Left colon (tissue), 2 donors: ENCODE measurements at regions not wholly inside any gene's neighbourhood (a gene's known extent, or its start where the extent isn't known, plus 50 kb on each side); places are given as distances from the start of the nearest gene placed in this dataset.
"Not testable (repeated sequence)": the region's sequence is repeated elsewhere in the genome, so short reads cannot be mapped to it uniquely, and the experiment has no call there.

Experiments
- ATAC-seq: fragments of 200-7000 bp; cut with Tn5 transposase; one replicate; pipeline ENCODE4 v1.9.1; 2020; ENCODE audit warnings: mild to moderate bottlenecking, moderate library complexity
- DNase-seq, 2 donors: peaks; one replicate each; pipeline ENCODE4 v3.0.0-alpha.2; 2020
- intact Hi-C, 2 donors: fragments of 100-400 bp; cut with DNase I in 1 of 2; cut with micrococcal nuclease in 1 of 2; formaldehyde crosslinking; loops; one replicate each; pipeline versions ENCODE4 v1.11.2 to v1.14.0; 2022; cut with DNase I, micrococcal nuclease
- donor health status: DM: no; HTN: no; CAD: no.
- donor health status: DM: yes; HTN: yes; CAD: no.

DNA sequence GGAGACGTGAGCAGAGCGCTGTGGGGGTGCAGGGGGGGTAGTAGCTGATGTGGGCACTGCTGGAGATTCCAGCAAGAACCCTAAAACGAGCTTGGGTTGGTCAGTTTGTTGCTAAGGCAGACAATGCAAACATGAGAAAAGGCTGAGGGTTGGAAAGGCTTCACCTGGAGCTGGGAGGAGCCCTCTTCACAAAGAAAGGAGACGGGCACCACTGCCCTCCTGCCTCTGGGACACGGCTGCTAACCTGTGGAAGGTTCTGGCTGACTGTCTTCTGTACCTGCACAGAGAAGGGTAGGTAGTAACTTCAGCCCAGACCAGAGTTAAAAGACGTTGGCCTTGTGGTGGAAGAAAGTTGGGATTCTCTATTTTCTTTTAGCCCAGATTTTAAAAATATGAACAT is 108.7 kb downstream of the SUCLA2 start:
- DNase-seq (no peak), ATAC-seq (no peak)
- intact Hi-C loops, result no loop called here

DNA sequence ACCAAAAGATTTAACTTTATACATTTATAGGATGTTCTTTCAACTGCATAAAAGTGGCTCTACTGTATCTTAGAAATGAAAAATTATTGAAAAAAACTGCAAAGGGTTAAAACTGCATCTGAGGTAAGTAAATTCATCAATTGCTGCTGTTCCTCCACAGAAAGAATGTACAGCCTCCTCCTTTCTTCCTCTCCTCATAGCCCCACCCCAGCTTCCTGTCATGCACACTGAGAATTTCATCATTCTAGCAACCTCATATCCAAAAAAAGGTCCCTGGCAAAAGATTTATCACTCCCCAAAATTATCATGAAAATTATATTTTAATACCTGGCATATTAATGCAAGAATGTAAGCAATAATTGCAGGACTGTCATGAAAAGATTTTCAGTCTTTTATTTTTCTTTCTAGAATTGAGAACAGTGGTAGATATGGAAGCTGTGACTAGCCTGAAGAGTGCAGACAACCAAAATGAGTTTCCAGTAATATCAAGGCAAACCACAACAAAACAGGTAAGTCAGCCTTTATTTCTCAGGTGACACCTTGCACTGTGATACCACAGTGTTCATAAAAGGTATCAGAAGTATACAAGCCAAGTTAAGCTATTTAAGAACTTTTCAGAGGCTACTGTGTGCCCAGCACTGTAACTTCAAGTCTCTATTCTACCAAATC is 110.8 kb downstream of the SUCLA2 start:
- intact Hi-C loops, result no loop called here
- ATAC-seq (no peak), DNase-seq (no peak)

DNA sequence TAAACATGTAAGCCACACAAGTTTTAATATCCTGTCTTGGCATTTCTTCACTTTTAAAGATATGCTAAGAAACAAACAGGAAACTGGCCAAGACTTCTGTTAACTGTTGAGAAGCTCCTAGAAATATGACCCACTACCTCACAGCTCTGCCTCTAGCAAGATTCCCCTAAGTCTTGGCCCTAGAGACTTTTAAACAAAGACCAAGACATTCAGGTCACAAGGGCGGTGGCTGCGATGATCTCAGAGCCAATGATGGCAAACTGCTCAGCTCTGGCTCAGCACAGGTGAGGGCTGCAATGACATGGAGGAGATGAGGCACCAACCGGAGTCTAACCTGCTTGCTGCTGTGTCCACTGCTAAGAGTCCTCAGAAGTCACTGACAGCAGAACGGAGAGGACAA is 114.8 kb downstream of the SUCLA2 start:
- intact Hi-C loops, result no loop called here
- DNase-seq (no peak), ATAC-seq (no peak)

DNA sequence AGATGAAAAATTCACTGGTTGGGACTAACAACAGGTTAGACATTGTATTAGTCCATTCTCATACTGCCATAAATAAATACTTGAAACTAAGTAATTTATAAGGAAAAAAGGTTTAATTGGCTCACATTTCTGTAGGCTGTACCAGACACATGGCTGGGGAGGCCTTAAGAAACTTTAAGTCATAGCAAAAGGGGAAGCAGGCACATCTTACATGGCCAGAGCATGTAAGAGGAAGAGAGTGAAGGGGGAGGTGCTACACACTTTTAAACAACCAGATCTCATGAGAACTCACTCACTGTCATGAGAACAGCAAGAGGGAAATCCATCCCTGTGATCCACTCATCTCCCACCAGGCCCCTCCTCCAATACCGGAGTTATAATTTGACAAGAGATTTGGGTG is 125.9 kb downstream of the SUCLA2 start:
- ATAC-seq (no peak), DNase-seq (no peak)
- intact Hi-C loops, result no loop called here

DNA sequence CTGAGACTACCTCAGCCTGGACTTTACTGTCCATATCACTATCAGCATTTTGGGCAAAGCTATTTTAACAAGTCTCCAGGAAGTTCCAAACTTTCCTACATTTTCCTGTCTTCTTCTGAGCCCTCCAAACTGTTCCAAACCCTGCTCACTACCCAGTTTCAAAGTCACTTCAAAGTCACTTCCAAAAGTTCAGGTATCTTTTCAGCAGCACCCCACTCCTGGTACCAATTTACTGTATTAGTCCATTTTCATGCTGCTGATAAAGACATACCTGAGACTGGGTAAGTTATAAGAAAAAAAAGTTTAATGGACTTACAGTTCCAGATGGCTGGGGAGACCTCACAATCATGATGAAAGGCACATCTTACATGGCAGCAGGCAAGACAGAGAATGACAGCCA is 127.1 kb downstream of the SUCLA2 start:
- DNase-seq, intact Hi-C loops, ATAC-seq: not testable (repeated sequence)

DNA sequence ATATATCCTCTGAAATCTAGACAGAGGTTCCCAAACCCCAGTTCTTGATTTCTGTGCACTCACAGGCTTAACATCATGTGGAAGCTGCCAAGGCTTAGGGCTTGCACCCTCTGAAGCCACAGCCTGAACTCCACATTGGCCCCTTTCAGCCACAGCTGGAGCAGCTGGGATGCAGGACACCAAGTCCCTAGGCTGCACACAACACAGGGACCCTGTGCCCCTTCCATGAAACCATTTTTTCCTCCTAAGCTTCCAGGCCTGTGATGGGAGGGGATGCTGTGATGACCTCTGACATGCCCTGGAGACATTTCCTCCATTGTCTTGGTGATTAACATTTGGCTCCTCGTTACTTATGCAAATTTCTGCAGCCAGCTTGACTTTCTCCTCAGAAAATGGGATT is 127.8 kb downstream of the SUCLA2 start:
- intact Hi-C loops, ATAC-seq, DNase-seq: not testable (repeated sequence)

DNA sequence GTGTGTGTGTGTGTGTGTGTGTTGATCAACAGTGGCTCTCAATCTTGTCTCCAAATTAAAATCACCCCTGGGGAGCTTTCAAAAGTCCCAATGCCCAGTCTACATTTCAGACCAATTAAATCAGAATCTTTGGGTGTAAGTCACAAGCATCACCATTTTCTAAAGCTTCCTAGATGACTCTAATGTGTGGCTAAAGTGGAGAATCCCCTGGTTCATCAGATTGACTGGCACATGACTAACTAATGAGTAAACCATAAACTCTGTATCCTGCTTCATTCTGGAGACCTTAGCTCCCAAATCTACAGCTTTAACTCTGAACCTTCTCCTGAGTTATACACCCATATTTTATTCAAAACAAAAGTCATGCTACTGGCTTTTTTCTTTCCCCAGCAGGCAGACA is 131.3 kb downstream of the SUCLA2 start:
- no peak for ATAC-seq
- DNase-seq, result no peak
- intact Hi-C loops, result no loop called here

DNA sequence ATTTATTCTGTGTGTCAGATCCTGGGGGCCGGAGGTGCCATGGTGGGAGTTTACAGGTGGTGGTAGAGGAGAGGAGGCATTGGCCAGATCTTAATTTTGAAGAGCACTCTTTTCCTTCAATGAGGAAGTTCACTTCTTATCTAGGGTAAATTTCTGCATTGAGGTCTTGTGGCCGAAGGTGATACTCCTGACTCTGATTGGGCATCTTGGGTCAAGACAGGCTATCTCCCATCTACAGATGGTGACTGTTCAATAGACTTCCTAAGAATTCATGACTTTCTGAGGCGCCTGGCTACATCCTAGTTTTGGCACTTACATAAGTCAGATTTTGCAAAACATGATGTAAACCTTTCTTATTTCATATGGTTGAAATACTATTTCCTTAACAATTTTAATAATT is 135.2 kb downstream of the SUCLA2 start:
- DNase-seq, result no peak
- no peak for ATAC-seq
- intact Hi-C loops, result no loop called here

DNA sequence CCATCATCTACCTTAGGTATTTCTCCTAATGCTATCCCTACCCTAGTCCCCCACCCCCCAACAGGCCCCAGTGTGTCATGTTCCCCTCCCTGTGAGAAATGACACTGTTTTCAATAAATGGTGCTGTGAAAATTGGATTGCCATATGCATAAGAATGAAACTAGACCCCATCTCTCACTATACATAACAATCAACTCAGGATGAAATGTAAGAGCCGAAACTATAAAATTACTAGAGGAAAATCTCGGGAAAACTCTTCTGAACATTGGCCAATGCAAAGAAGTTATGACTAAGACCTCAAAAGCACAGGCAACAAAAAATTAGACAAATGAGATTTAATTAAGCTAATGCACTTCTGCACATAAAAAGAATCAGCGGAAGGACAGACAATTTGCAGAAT is 138.2 kb downstream of the SUCLA2 start:
- intact Hi-C loops, result no loop called here
- DNase-seq (no peak), ATAC-seq (no peak)

DNA sequence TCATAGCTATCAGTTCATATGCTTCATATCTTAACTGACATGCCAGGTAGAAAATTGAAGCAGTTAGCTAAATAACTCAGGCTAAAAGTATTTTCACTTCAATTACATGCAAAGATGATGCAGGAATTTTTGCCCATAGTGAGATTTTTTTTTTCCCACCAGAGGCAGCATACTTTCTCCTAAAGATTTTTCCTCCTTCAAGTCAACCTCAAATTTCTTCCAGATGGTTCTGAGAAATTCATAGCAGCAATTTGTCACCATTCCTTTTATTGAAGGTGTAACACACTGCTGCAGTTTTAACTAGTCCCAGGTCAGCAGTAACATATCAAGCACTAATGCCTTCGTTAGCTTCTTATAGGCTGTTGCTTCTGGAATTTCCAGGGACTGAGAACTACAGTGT is 141.9 kb downstream of the SUCLA2 start:
- intact Hi-C loops, result no loop called here
- no peak for ATAC-seq
- DNase-seq, result no peak

DNA sequence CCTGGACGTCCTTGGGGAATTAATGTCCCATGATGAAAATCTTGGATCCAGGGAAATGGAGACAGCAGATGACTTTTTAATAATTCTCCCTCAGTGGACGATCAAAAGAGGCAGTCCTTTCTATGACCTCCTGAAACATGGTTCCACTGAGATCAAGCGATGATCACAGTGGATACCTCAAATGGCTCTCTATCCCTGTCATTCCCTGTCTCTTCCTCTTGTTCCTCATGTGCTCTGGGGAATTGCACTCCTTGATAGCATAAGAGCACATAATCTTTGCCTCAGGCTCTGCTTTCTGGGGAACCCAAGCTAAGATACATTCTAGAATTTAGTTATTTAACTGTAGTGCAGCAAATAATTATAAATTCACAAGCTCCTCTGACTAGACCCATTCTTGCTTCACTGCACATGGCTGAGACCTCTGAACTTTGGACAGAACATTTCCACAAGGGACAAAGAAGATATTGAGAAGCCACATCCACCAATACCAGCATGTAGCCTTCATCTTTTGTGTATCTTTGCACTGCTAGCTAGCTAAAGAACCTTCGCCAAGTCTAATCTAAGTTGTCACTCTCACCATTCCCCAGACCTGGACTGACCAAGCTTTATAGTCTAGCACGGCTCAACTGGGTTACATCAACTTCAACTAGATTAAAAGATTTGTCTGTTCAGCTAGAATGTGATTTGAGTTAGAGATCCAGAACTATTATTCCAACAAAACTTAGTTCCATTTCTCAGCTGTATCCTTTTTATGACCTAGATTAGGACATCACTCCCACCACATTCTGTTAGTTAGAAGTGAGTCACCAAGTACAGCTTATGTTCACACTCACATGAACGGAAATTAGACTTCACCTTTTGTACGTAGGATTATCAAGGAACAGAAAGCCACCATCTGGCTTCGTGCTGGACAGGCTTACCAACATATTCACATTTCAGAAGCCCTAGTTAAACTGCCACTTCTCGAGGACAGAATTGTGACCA is 142.7 kb downstream of the SUCLA2 start:
- intact Hi-C loops, result no loop called here
- DNase-seq (no peak), ATAC-seq (no peak)

DNA sequence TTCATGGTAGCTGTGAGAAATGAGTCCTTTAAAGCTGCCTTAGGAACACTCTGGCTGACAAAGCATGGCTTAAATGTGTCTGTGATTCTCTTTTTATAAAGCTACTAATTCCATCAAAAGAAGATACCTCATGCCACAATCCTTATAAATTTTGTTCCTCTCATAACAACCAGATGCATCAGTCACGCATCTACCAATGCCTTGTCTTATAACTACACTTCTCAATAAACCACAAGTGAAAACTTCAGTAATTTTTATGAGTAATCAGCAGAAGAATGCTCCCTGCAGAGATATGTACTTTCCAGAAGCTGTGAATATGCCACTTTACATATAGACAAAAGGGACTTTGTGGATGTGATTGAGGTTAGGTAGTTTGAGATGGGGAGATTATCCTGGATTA is 147.8 kb downstream of the SUCLA2 start:
- DNase-seq, result no peak
- no peak for ATAC-seq

DNA sequence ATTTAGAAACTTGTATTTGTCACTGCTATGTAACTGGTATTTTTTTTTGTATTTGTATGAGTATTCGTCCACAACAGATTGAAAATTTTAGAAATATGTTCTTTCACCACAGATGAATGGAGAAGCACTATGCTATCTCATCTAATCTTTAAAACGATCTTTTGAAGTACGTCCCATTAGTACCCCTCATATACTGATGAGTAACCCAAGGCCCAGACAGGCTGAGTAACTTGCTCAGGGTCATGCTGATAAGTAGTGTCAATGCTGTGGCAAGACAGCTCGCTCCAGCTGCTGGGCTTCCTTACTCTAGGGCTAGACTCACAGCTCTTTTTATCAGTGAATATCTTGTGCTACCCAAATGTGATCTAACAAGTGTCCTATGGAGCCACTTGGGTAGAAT is 154.2 kb downstream of the SUCLA2 start:
- intact Hi-C loops, result no loop called here
- DNase-seq, result no peak
- ATAC-seq, result no peak

More for the DNA sequence above, 147.8 kb downstream of the SUCLA2 start:
- intact Hi-C loops, result no loop called here

DNA sequence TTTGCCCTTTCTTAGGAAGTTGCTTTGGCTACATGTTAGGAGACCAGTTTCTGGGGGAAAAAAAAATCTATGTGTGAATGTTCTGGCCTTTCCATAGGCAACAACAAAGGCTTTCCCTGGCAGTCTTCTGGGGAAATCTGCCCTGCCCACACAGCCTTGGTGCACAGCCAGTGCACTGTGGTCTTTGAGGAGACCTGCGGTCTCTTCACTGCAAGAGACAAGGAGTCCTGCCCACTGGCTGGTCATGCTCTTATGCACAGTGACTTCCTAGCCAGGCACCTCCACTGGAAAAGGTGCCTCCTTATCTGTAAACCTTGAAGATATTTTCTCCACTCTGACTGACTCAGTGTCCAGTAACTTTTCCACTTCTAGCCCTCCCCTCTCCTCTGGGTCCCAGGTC is 155.1 kb downstream of the SUCLA2 start:
- intact Hi-C loops, result no loop called here
- DNase-seq (no peak), ATAC-seq (no peak)

DNA sequence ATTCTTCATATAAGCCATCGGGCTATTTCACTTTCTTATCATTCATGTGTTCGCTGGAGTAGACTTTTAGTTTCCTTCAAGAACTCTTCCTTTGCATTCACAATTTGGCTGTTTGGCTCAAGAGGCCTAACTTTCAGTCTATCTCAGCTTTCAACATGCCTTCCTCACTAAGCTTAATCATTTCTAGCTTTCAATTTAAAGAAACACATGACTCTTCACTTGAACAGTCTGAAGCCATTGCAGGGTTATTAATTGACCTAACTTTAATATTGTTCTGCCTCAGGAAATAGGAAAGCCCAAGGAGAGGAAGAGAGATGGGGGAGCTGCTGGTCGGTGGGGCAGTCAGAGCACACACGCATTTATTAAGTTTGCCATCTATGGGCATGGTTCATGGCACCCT is 158.1 kb downstream of the SUCLA2 start:
- ATAC-seq (no peak), DNase-seq (no peak)
- intact Hi-C loops, result no loop called here

DNA sequence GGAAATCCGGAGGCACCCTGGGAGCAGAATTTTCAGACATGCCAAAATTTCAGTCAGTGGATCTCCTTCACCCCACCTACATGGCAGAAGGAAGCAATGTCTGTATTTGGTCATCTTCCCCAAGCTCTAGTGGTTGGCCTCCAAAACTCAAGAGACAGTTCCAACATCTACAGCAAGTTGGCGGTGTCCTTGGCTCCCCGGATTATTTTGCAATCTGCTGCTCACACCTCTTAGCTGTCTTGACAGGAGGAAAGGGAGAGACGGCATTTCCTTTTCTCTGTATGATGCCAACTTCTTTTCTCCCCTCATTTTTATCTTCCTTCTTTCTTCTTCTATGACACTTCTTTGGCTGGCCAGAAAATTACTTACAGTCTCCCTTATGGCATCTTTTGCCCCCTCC is 159.9 kb downstream of the SUCLA2 start:
- intact Hi-C loops, result no loop called here
- ATAC-seq, result no peak

DNA sequence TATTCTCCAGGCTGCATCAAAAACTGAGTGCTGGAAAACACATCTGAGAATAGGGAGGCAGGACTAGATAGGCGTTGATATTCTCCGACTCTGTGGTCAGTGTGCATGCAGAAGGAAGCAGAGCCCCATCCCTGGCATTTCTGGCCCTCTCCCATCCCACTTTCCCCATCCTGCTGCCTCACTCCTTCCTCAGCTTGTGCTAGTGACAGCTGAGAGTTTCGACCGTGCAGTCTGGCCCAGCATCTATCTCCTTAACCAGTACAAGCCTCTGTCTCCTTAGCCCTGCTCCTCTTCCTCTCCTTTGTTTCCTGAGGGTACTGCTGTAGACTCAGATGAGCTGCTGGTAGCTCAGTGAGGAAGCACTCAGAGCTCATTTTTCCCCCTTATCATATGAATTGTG is 163.2 kb downstream of the SUCLA2 start:
- intact Hi-C loops, result no loop called here

More for the DNA sequence above, 159.9 kb downstream of the SUCLA2 start:
- no peak for DNase-seq

DNA sequence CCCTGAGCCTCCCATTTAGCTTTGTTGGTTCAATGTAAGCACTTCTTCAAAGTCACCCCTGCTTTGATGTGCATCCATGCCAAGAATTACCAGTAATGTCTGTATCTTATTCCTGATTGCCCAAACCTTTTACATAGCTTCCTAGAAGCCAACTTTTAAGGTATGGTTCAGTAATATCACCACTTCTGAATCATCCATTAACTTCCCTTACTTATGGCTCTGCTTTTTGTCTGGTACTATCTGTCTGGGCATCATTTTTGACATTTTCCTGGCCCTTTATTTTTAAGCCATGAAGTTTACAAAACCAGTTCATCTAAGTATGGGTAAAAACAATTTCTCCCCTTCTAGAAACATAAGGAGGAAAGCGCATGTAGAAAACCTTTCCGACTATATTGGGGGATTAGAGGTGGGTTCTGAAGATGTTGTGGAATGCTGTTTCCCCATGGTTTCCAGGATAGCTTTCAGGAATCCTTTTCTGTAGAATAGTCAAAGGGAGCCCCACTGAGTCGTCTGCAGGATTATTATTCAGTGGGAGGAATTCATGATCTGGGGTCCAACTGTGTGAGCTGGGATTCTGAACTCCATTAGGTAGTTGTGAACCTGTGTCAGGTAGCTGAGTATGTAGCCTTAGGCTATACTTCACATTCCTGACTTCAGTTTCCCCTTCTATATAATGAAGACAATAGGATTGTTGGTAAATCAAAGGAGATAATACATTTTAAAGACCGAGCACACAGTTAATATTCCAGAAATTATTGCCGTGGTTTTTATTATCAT is 163.8 kb downstream of the SUCLA2 start:
- no peak for ATAC-seq
- intact Hi-C loops, result no loop called here

More for the DNA sequence above, 163.2 kb downstream of the SUCLA2 start:
- ATAC-seq (no peak), DNase-seq (no peak)

DNA sequence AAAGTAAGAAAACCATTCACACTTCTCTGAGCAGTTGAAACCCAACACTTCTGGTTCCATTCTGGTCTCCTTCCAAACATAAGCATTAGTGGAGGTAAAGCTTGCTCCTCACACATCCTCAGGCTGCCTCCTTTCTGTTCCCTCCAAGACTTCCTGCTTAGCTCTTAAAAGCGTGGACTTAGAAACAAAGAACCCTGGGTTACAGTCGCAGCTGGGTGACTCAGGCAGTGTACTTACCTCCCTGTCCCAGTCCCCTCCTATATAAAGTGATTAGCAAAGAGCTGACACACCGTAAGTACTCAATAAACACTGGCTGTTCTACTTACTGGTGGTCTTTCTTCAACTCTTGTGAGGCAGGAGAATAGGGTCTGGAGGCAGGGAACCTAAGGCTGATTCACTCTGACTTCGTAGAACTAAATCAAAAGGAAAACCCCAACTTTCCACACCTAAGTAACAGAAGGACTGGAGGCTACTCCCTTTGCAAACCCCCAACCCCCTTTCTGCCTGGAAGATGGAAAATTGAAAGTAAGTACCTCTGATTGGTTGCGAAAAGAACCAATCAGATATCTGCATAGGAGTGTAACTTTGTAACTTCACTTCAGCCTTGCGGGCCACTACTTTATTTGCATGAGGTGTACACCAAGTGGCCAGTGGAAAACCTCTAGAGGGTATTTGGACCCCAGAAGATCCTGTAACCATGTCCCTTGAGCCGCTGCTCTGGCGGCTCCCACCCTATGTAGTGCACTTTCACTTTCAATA is 165.4 kb downstream of the SUCLA2 start:
- DNase-seq, result no peak
- intact Hi-C loops, result no loop called here
- no peak for ATAC-seq

More for the DNA sequence above, 163.8 kb downstream of the SUCLA2 start:
- no peak for DNase-seq
